SK-N-MC (cell line): ENCODE measurements at regions not wholly inside any gene's neighbourhood (a gene's known extent, or its start where the extent isn't known, plus 50 kb on each side); places are given as distances from the start of the nearest gene placed in this dataset.

Source experiments
- EZH2 ChIP-seq: fragments of 200-600 bp; sonication (generic); IDR thresholded peaks from one replicate; pipeline ENCODE4 v1.6.1; 2017; ENCODE audit warnings: antibody characterized with exemption
- POLR2AphosphoS5 ChIP-seq: IDR thresholded peaks from 2 replicates; pipeline ENCODE4 v1.6.1; 2012; ENCODE audit warnings: mild to moderate bottlenecking, low read depth, low read length, borderline replicate concordance

- no peak for TF ChIP-seq EZH2
- TF ChIP-seq POLR2AphosphoS5 = no peak
Observed at GRCh38 chr18:22052405-22053105, 116.8 kb upstream of the GATA6 start.
